HEK293 (cell line): ENCODE measurements at regions not wholly inside any gene's neighbourhood (a gene's known extent, or its start where the extent isn't known, plus 50 kb on each side); places are given as distances from the start of the nearest gene placed in this dataset.

Experiments used
- CTCF ChIA-PET: fragments of 350-600 bp; formaldehyde crosslinking; extraction: SDS; loops from one replicate; lab custom pipeline; 2021; ENCODE audit warnings: antibody characterized with exemption; lab: Yijun Ruan, JAX
- POLR2A ChIA-PET: fragments of 300-600 bp; formaldehyde crosslinking; extraction: SDS; loops from one replicate; lab custom pipeline; 2020; ENCODE audit warnings: antibody characterized with exemption, inconsistent platforms; lab: Yijun Ruan, JAX
- H3K27ac ChIP-seq: fragments of 200-500 bp; sonication (Bioruptor generic); 2 replicates; pipeline ENCODE4 v1.5.1; 2014; ENCODE audit warnings: low read depth, low read length, control low read depth, inconsistent platforms; ENCODE audit errors: extremely low read depth
- H3K36me3 ChIP-seq, 2 experiments: fragments of 200-500 bp in 1 of 2; sonication (Bioruptor generic) in 1 of 2; 1 replicate in 1 of 2; 2 replicates in 1 of 2; pipeline ENCODE4 v1.5.1; 2014 to 2017; ENCODE audit warnings: inconsistent platforms in 2 of 2, low read length in 2 of 2; ENCODE audit not compliant: control insufficient read depth in 2 of 2, insufficient read depth in 1 of 2
- H3K4me1 ChIP-seq: fragments of 200-500 bp; sonication (Bioruptor generic); 2 replicates; pipeline ENCODE4 v1.5.1; 2014; ENCODE audit warnings: mild to moderate bottlenecking, low read length, inconsistent platforms; ENCODE audit not compliant: control insufficient read depth, insufficient read depth
- H3K4me3 ChIP-seq: 2 replicates; pipeline ENCODE4 v1.5.1; 2011; ENCODE audit warnings: low read depth, mild to moderate bottlenecking, control low read depth, low read length, moderate library complexity
- H3K9me3 ChIP-seq: fragments of 200-500 bp; sonication (Bioruptor generic); 2 replicates; pipeline ENCODE4 v1.5.1; 2014; ENCODE audit warnings: low read depth, low read length, inconsistent platforms; ENCODE audit not compliant: control insufficient read depth, insufficient read depth
- HOXD13 ChIP-seq: sonication (generic); formaldehyde crosslinking; IDR thresholded peaks from 2 replicates; pipeline ENCODE4 v1.8.0; 2022; ENCODE audit warnings: missing genetic modification reagents, borderline replicate concordance
- KLF16 ChIP-seq: fragments of 450-650 bp; formaldehyde crosslinking; IDR thresholded peaks from 2 replicates; pipeline ENCODE4 v1.5.1; 2017; ENCODE audit warnings: missing biosample characterization, missing genetic modification characterization
- REPIN1 ChIP-seq: fragments of 450-650 bp; formaldehyde crosslinking; IDR thresholded peaks from 2 replicates; pipeline ENCODE4 v1.5.1; 2017; ENCODE audit warnings: missing biosample characterization, missing genetic modification characterization, low read depth
- SCRT2 ChIP-seq: fragments of 450-650 bp; formaldehyde crosslinking; IDR thresholded peaks from 2 replicates; pipeline ENCODE4 v1.5.1; 2016; ENCODE audit warnings: missing biosample characterization, missing genetic modification characterization
- SP3 ChIP-seq: fragments of 450-650 bp; formaldehyde crosslinking; IDR thresholded peaks from 2 replicates; pipeline ENCODE4 v1.5.1; 2016; ENCODE audit warnings: missing biosample characterization, missing genetic modification characterization
- ZBTB26 ChIP-seq: fragments of 450-650 bp; formaldehyde crosslinking; optimal IDR thresholded peaks from 2 replicates; pipeline ENCODE3; 2016; ENCODE audit warnings: missing biosample characterization, mild to moderate bottlenecking, missing genetic modification characterization
- ZFP37 ChIP-seq: fragments of 450-650 bp; formaldehyde crosslinking; IDR thresholded peaks from 2 replicates; pipeline ENCODE4 v1.5.1; 2016; ENCODE audit warnings: missing biosample characterization, missing genetic modification characterization
- ZFP41 ChIP-seq: fragments of 450-650 bp; formaldehyde crosslinking; IDR thresholded peaks from 2 replicates; pipeline ENCODE4 v1.5.1; 2016; ENCODE audit warnings: missing biosample characterization, missing genetic modification characterization, borderline replicate concordance
- ZIC2 ChIP-seq: fragments of 450-650 bp; formaldehyde crosslinking; IDR thresholded peaks from 2 replicates; pipeline ENCODE4 v1.5.1; 2016; ENCODE audit warnings: missing biosample characterization, missing genetic modification characterization
- ZNF248 ChIP-seq: fragments of 450-650 bp; formaldehyde crosslinking; IDR thresholded peaks from 2 replicates; pipeline ENCODE4 v1.5.1; 2017; ENCODE audit warnings: missing biosample characterization, missing genetic modification characterization
- ZNF37A ChIP-seq: fragments of 450-650 bp; IDR thresholded peaks from 2 replicates; pipeline ENCODE4 v1.5.1; 2018; ENCODE audit warnings: missing biosample characterization, missing genetic modification characterization
- ZNF488 ChIP-seq: fragments of 450-650 bp; formaldehyde crosslinking; IDR thresholded peaks from 2 replicates; pipeline ENCODE4 v1.5.1; 2016; ENCODE audit warnings: missing biosample characterization, missing genetic modification characterization
- ZNF513 ChIP-seq: fragments of 450-650 bp; IDR thresholded peaks from 2 replicates; pipeline ENCODE4 v1.5.1; 2018; ENCODE audit warnings: missing biosample characterization, missing genetic modification characterization
- ZNF530 ChIP-seq: fragments of 450-650 bp; formaldehyde crosslinking; IDR thresholded peaks from 2 replicates; pipeline ENCODE4 v1.5.1; 2016; ENCODE audit warnings: low read depth, missing biosample characterization, missing genetic modification characterization
- ZNF548 ChIP-seq: fragments of 450-650 bp; formaldehyde crosslinking; IDR thresholded peaks from 2 replicates; pipeline ENCODE4 v1.5.1; 2016; ENCODE audit warnings: missing biosample characterization, missing genetic modification characterization
- ZNF561 ChIP-seq: fragments of 450-650 bp; IDR thresholded peaks from 2 replicates; pipeline ENCODE4 v1.5.1; 2018; ENCODE audit warnings: missing biosample characterization, missing genetic modification characterization, borderline replicate concordance
- ZNF600 ChIP-seq: fragments of 450-650 bp; formaldehyde crosslinking; IDR thresholded peaks from 2 replicates; pipeline ENCODE4 v1.5.1; 2016; ENCODE audit warnings: missing biosample characterization, missing genetic modification characterization
- ZNF621 ChIP-seq: fragments of 450-650 bp; formaldehyde crosslinking; IDR thresholded peaks from 2 replicates; pipeline ENCODE4 v1.5.1; 2017; ENCODE audit warnings: missing biosample characterization, missing genetic modification characterization
- ZNF645 ChIP-seq: fragments of 450-650 bp; formaldehyde crosslinking; IDR thresholded peaks from 2 replicates; pipeline ENCODE4; 2016; ENCODE audit warnings: missing biosample characterization, missing genetic modification characterization
- ZNF670 ChIP-seq: fragments of 450-650 bp; formaldehyde crosslinking; IDR thresholded peaks from 2 replicates; pipeline ENCODE4 v1.5.1; 2016; ENCODE audit warnings: missing biosample characterization, missing genetic modification characterization, low read depth
- ZNF704 ChIP-seq: fragments of 450-650 bp; formaldehyde crosslinking; IDR thresholded peaks from 2 replicates; pipeline ENCODE4 v1.5.1; 2016; ENCODE audit warnings: missing biosample characterization, missing genetic modification characterization
- ZNF768 ChIP-seq: fragments of 450-650 bp; formaldehyde crosslinking; IDR thresholded peaks from 2 replicates; pipeline ENCODE4 v1.5.1; 2018; ENCODE audit warnings: missing biosample characterization, mild to moderate bottlenecking, missing genetic modification characterization
- ZNF777 ChIP-seq: fragments of 450-650 bp; formaldehyde crosslinking; IDR thresholded peaks from 2 replicates; pipeline ENCODE4 v1.5.1; 2017; ENCODE audit warnings: missing biosample characterization, missing genetic modification characterization, borderline replicate concordance

GRCh38 chr2:12397854-12398253, 318.9 kb upstream of the TRIB2 start (continued):
- TF ChIP-seq ZNF488 (no peak), ZIC2 (no peak), ZFP37 (tag by site-specific recombination) (no peak)

GRCh38 chr2:12399240-12399639, 317.5 kb upstream of the TRIB2 start:
- no peaks in the 10 kb centered on the region for H3K4me1 ChIP-seq
- H3K9me3 ChIP-seq, result no peaks in the 10 kb centered on the region
- POLR2A ChIA-PET, result no interaction called here
- H3K27ac ChIP-seq, result no peak overlapping the region
- H3K36me3 ChIP-seq, result no peaks in the 10 kb centered on the region
- no peak overlapping the region for H3K4me3 ChIP-seq
- TF ChIP-seq ZNF621 (tag by site-specific recombination) (no peak), KLF16 (tag by site-specific recombination) (no peak), ZNF777 (tag by site-specific recombination) (no peak), ZNF645 (no peak), ZNF548 (no peak), HOXD13 (CRISPR knock-in tag) (no peak), ZNF37A (tag by site-specific recombination) (no peak), REPIN1 (no peak), ZNF600 (no peak), SP3 (tag by site-specific recombination) (no peak), ZFP41 (tag by site-specific recombination) (no peak), ZNF768 (no peak), ZNF670 (tag by site-specific recombination) (no peak), ZNF248 (tag by site-specific recombination) (no peak)
- CTCF ChIA-PET, result no interaction called here

- H3K9me3 ChIP-seq, result no peaks in the 10 kb centered on the region
- CTCF ChIA-PET, result interaction anchor here (0.6 kb wide), 1 partner anchor 141 kb away, joined by 3 read pairs; no protein-coding TSS in a partner anchor
- no peak overlapping the region for H3K27ac ChIP-seq
- H3K4me3 ChIP-seq, result no peak overlapping the region
- TF ChIP-seq ZNF561 (tag by site-specific recombination) (no peak), ZNF548 (no peak), ZNF513 (tag by site-specific recombination) (no peak), ZNF704 (tag by site-specific recombination) (no peak), SCRT2 (tag by site-specific recombination) (no peak), ZNF530 (no peak), ZBTB26 (tag by site-specific recombination) (no peak), ZIC2 (no peak)
- POLR2A ChIA-PET, result no interaction called here
- H3K36me3 ChIP-seq, result no peaks in the 10 kb centered on the region
- no peaks in the 10 kb centered on the region for H3K4me1 ChIP-seq
Observed at GRCh38 chr2:12400543-12400942, 316.2 kb upstream of the TRIB2 start.
